H1 (cell line): ENCODE measurements at regions not wholly inside any gene's neighbourhood (a gene's known extent, or its start where the extent isn't known, plus 50 kb on each side); places are given as distances from the start of the nearest gene placed in this dataset.

ENCODE experiments used
- CTCF ChIA-PET: fragments of 300-600 bp; sonication (Branson Sonifier 250); formaldehyde crosslinking; loops from one replicate; lab custom pipeline; 2021; ENCODE audit not compliant: partially characterized antibody; lab: Charles Lee
- POLR2A ChIA-PET: fragments of 300-600 bp; sonication (Branson Sonifier 250); formaldehyde crosslinking; loops from one replicate; lab custom pipeline; 2021; ENCODE audit warnings: inconsistent platforms; ENCODE audit not compliant: partially characterized antibody; lab: Charles Lee
- DNase-seq, 2 experiments: peaks; one replicate each; pipeline versions ENCODE4 v3.0.0 to v3.0.0-alpha.2; 2010 to 2022; ENCODE audit warnings: low spot score in 2 of 2, low read depth in 1 of 2, mixed read lengths in 1 of 2
- FAIRE-seq: peaks from 2 replicates; lab custom pipeline; 2011; peaks lifted over from hg19 to GRCh38; lab: Jason Lieb, UNC
- H2AFZ ChIP-seq: 2 replicates; pipeline ENCODE4 v1.8.1; 2012; ENCODE audit warnings: low read length, inconsistent platforms
- H2AK5ac ChIP-seq: 2 replicates; pipeline ENCODE4 v1.6.1; 2013; ENCODE audit warnings: low read depth, low read length
- H2BK120ac ChIP-seq: replicated peaks from 2 replicates; pipeline ENCODE3; 2013; ENCODE audit warnings: low read depth, low read length, inconsistent platforms
- H2BK12ac ChIP-seq: 2 replicates; pipeline ENCODE4 v1.6.1; 2013; ENCODE audit warnings: low read depth, low read length
- H2BK15ac ChIP-seq: 2 replicates; pipeline ENCODE4 v1.6.1; 2013; ENCODE audit warnings: low read length
- H2BK20ac ChIP-seq: 2 replicates; pipeline ENCODE4 v1.6.1; 2013; ENCODE audit warnings: low read length
- H2BK5ac ChIP-seq: 2 replicates; pipeline ENCODE4 v1.6.1; 2013; ENCODE audit warnings: low read depth, low read length
- H3K14ac ChIP-seq: 2 replicates; pipeline ENCODE4 v1.6.1; 2013; ENCODE audit warnings: inconsistent platforms; ENCODE audit not compliant: insufficient read length
- H3K18ac ChIP-seq: 2 replicates; pipeline ENCODE4 v1.6.1; 2013; ENCODE audit warnings: low read length; ENCODE audit errors: extremely low read depth
- H3K23ac ChIP-seq: 2 replicates; pipeline ENCODE4 v1.6.1; 2013; ENCODE audit warnings: inconsistent platforms; ENCODE audit not compliant: insufficient read length
- H3K23me2 ChIP-seq: 2 replicates; pipeline ENCODE4 v1.6.1; 2013; ENCODE audit warnings: low read depth, low read length
- H3K27ac ChIP-seq: 2 replicates; pipeline ENCODE4 v1.6.1; 2011; ENCODE audit warnings: low read depth, low read length, inconsistent platforms
- H3K27me3 ChIP-seq, 4 experiments: replicated peaks in 1 of 4; 1 replicate in 1 of 4; 2 replicates in 3 of 4; pipeline versions ENCODE4 v1.6.1 to v1.8.1; 2011 to 2013; ENCODE audit warnings: low read length in 3 of 4, mild to moderate bottlenecking in 3 of 4, inconsistent platforms in 2 of 4, mixed read lengths in 2 of 4, moderate library complexity in 1 of 4; ENCODE audit not compliant: control insufficient read depth in 3 of 4, insufficient read depth in 3 of 4; ENCODE audit errors: extremely low read depth in 1 of 4
- H3K36me3 ChIP-seq, 4 experiments: 2 replicates each; pipeline versions ENCODE4 v1.6.1 to v1.8.1; 2011 to 2013; ENCODE audit warnings: mild to moderate bottlenecking in 4 of 4, low read length in 3 of 4, moderate library complexity in 2 of 4, control low read depth in 1 of 4, inconsistent platforms in 1 of 4; ENCODE audit not compliant: insufficient read depth in 4 of 4, control insufficient read depth in 2 of 4
- H3K4ac ChIP-seq: replicated peaks from 2 replicates; pipeline ENCODE3; 2013; ENCODE audit warnings: low read length, low read depth, mixed read lengths, inconsistent platforms; ENCODE audit not compliant: insufficient read length
- H3K4me1 ChIP-seq, 4 experiments: replicated peaks in 1 of 4; 1 replicate in 1 of 4; 2 replicates in 3 of 4; pipeline versions ENCODE4 v1.6.1 to v1.8.1; 2011 to 2013; ENCODE audit warnings: low read length in 3 of 4, inconsistent platforms in 2 of 4, mixed read lengths in 1 of 4; ENCODE audit not compliant: insufficient read depth in 4 of 4, control insufficient read depth in 3 of 4
- H3K4me2 ChIP-seq, 2 experiments: 2 replicates each; pipeline versions ENCODE4 v1.6.1 to v1.8.1; 2011 to 2013; ENCODE audit warnings: low read depth in 2 of 2, low read length in 2 of 2, control low read depth in 1 of 2, inconsistent platforms in 1 of 2, mild to moderate bottlenecking in 1 of 2; ENCODE audit not compliant: insufficient read depth in 1 of 2
- H3K4me3 ChIP-seq, 4 experiments: fragments of 200-600, 300-600 bp in 1 of 4; sonication (generic), shearing (Covaris generic), sonication (Bioruptor Twin) in 1 of 4; 2 replicates each; pipeline versions ENCODE4 v1.5.1 to v1.8.1; 2011 to 2016; ENCODE audit warnings: low read length in 4 of 4, low read depth in 3 of 4, control low read depth in 2 of 4, inconsistent platforms in 2 of 4, mild to moderate bottlenecking in 2 of 4, mixed read lengths in 1 of 4, moderate library complexity in 1 of 4; ENCODE audit not compliant: insufficient read depth in 2 of 4; ENCODE audit errors: extremely low read depth in 1 of 4
- H3K56ac ChIP-seq: replicated peaks from 2 replicates; pipeline ENCODE3; 2013; ENCODE audit warnings: low read depth, mild to moderate bottlenecking, mixed read lengths, low read length, inconsistent platforms; ENCODE audit not compliant: insufficient read length
- H3K79me1 ChIP-seq: 2 replicates; pipeline ENCODE4 v1.6.1; 2013; ENCODE audit warnings: low read depth, low read length, control low read depth
- H3K79me2 ChIP-seq, 2 experiments: 2 replicates each; pipeline versions ENCODE4 v1.6.1 to v1.8.1; 2012 to 2013; ENCODE audit warnings: low read length in 2 of 2, mild to moderate bottlenecking in 2 of 2, inconsistent platforms in 1 of 2; ENCODE audit not compliant: insufficient read depth in 2 of 2, control insufficient read depth in 1 of 2
- H3K9ac ChIP-seq, 4 experiments: replicated peaks in 1 of 4; 1 replicate in 1 of 4; 2 replicates in 3 of 4; pipeline versions ENCODE4 v1.6.1 to v1.8.1; 2011 to 2013; ENCODE audit warnings: low read depth in 3 of 4, low read length in 3 of 4, control low read depth in 2 of 4, mild to moderate bottlenecking in 2 of 4, moderate library complexity in 2 of 4, inconsistent platforms in 1 of 4; ENCODE audit errors: extremely low read depth in 1 of 4
- H3K9me3 ChIP-seq, 2 experiments: 2 replicates each; pipeline versions ENCODE4 v1.6.1 to v1.8.1; 2012 to 2013; ENCODE audit warnings: mild to moderate bottlenecking in 2 of 2, moderate library complexity in 2 of 2, control low read depth in 1 of 2, inconsistent platforms in 1 of 2, low read depth in 1 of 2, low read length in 1 of 2, mixed read lengths in 1 of 2; ENCODE audit not compliant: insufficient read depth in 2 of 2
- H4K20me1 ChIP-seq, 2 experiments: replicated peaks in 1 of 2; 2 replicates each; pipeline versions ENCODE3 to v1.8.1; 2011 to 2013; ENCODE audit warnings: inconsistent platforms in 2 of 2, low read length in 2 of 2, mild to moderate bottlenecking in 1 of 2; ENCODE audit not compliant: insufficient read depth in 2 of 2, control insufficient read depth in 1 of 2
- H4K5ac ChIP-seq: 2 replicates; pipeline ENCODE4 v1.6.1; 2013; ENCODE audit warnings: low read length, low read depth, mixed read lengths, inconsistent platforms; ENCODE audit not compliant: insufficient read length
- H4K8ac ChIP-seq: 2 replicates; pipeline ENCODE4 v1.8.0; 2013; ENCODE audit warnings: mild to moderate bottlenecking, moderate library complexity, low read length, inconsistent platforms; ENCODE audit not compliant: insufficient read depth; ENCODE audit errors: extremely low read depth
- H4K91ac ChIP-seq: replicated peaks from 2 replicates; pipeline ENCODE3; 2013; ENCODE audit warnings: low read length, mixed read lengths, inconsistent platforms; ENCODE audit not compliant: insufficient read length
- ASH2L ChIP-seq: fragments of 200-600, 300-600 bp; sonication (generic); IDR thresholded peaks from one replicate; pipeline ENCODE4 v1.7.1; 2017; ENCODE audit warnings: low read length
- CREB1 ChIP-seq: IDR thresholded peaks from 2 replicates; pipeline ENCODE4 v1.6.1; 2012; ENCODE audit warnings: inconsistent platforms
- GABPA ChIP-seq: IDR thresholded peaks from 2 replicates; pipeline ENCODE4 v1.6.1; 2011; ENCODE audit warnings: mild to moderate bottlenecking, low read length, moderate library complexity, borderline replicate concordance; ENCODE audit not compliant: insufficient read depth
- WGBS, 2 experiments: shearing (Covaris generic) in 1 of 2; methylation state at CpG; one replicate each; pipeline versions ENCODE4 v1.1.6 to v1.1.7; 2013 to 2015; ENCODE audit warnings: low lambda C conversion rate in 2 of 2, mixed read lengths in 2 of 2, inconsistent platforms in 1 of 2, low coverage in 1 of 2, missing lambda C conversion rate in 1 of 2; ENCODE audit not compliant: insufficient replicate concordance in 2 of 2, insufficient coverage in 1 of 2, insufficient read length in 1 of 2; ENCODE audit errors: extremely low coverage in 1 of 2, missing lambda C conversion rate in 1 of 2; 5-methylcytosine and 5-hydroxymethylcytosine counted together

DNA sequence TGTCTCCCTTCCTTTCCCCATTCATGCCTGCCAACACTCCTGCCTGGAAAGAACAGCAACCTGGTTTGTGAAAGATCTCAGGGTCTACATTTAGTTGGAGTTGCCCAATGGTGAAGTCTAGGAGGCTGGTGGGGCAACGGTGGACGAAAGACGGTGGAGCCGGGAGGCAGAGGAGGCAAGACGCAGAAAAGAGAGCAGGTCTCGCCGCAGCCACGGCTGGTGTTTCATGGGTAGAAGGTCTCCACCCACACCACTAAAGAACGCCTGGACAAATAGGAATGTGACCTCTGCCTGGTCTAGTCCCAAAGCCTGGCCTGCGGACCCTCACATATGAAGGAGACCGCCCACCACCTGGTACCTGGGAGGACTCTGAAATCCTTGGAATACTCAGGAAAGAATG lies 185.6 kb downstream of the ALG10 start:
- Histone ChIP-seq H3K9me3 (peaks cover 87 to 99% of the 10 kb centered on the region in 2 experiments), H3K4me2 (no peak overlapping the region), H3K36me3 (no peaks in the 10 kb centered on the region), H3K9ac (no peak overlapping the region), H3K4ac (no peak overlapping the region), H3K79me1 (no peaks in the 10 kb centered on the region), H3K56ac (no peak overlapping the region), H4K8ac (no peak overlapping the region), H3K14ac (no peak overlapping the region), H3K79me2 (no peaks in the 10 kb centered on the region), H2AK5ac (no peak overlapping the region), H2BK20ac (no peak overlapping the region), H3K27me3 (no peaks in the 10 kb centered on the region), H4K91ac (no peak overlapping the region), H3K4me3 (no peak overlapping the region), H2BK15ac (no peak overlapping the region), H3K23ac (no peak overlapping the region), H3K23me2 (no peaks in the 10 kb centered on the region), H4K20me1 (no peaks in the 10 kb centered on the region), H4K5ac (no peak overlapping the region), H2BK12ac (no peak overlapping the region), H2BK5ac (no peak overlapping the region), H3K27ac (no peak overlapping the region), H3K4me1 (no peaks in the 10 kb centered on the region), H3K18ac (no peak overlapping the region), H2BK120ac (no peak overlapping the region), H2AFZ (no peak overlapping the region)
- DNase-seq (no peak), FAIRE-seq (no peak)
- no peak for TF ChIP-seq CREB1
- no peak for TF ChIP-seq ASH2L
- TF ChIP-seq GABPA, result no peak
- ChIA-PET CTCF (no interaction called here), POLR2A (no interaction called here)
- 88% methylated on average over 6 of the region's 11 CpGs; no CpG with 5 or more reads in 1 of the 2 experiments for WGBS, 2 experiments
